Kasumi-1 (cell line): ENCODE measurements at regions not wholly inside any gene's neighbourhood (a gene's known extent, or its start where the extent isn't known, plus 50 kb on each side); places are given as distances from the start of the nearest gene placed in this dataset.
A peak's percentile ranks its signal among the peaks of the same experiment; 100 is the strongest.
"Not testable (repeated sequence)": the region's sequence is repeated elsewhere in the genome, so short reads cannot be mapped to it uniquely, and the experiment has no call there.

ENCODE experiments used
- DNase-seq, 2 experiments: peaks; one replicate each; lab custom pipeline; 2025; lab: John Stamatoyannopoulos, UW

DNA sequence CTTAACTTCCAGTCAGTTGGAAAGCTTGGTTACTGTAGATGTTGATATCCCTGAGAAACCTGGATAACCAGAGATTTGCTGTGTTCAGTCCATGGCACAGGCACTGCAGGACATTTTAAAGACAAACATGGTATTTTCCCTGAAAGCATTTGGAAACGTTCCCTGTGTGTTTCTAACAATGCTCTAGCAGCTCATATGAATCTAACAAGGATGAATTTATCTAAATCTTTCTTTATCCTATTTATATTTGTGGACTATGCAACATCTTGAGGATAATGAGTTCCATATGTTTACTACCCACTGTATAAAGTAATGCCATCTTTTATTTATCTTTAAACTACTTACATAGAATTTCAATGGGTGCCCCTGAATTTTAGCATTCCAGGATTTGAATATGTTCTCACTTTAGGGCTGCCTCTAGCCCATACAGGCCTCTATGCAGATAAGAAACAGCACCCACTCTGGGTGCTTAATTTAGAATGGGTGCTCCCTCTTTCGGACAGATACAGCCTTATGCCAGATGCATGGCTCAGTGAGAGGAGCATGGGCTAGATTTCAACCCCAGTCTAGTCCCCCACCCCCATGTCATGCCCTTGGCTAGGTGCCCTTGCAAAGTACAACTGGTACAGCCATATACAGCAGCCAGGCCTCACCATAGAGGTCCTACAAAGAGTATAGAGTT lies 50.6 kb upstream of the NEMP2 start:
- DNase-seq, result no peak

DNA sequence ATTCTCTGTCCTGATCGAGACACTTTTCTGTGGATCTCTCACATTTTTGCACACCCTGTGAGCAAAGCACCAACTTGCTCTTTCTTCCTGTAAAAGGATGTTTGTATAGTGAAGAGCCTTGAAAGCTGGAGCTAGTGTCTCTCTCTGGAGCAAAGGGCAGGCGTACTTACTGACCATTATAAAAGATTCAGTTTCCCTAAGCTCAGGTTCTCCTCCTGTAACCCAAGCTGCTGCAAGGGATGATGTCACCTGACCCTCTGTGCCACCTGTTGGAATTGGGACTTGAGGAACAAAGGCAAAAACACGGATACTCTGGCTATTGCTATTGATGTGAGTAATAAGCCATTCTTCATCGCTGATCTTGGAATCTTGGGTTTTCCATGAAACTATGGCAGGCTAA lies 52.6 kb upstream of the NEMP2 start:
- DNase-seq, result no peak

DNA sequence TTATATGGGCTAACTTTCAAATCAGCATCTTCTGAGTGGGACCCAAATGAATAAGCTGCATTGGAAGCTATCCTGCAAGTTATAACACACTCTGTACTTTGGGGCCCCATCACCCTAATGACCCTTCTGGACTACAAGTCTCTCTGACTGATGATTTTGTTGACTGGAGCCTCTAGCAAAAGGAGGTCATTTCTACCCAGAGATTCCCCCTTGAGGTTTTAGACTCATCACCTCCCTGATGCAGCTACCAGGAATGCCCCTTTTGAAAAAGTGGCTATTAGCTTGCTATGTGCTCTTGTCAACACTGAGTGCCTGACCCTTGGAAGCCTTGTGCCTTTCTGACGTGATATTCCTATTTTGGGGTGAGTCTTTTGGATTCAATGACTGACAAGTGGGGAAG lies 54.5 kb upstream of the NEMP2 start:
- DNase-seq, result no peak

DNA sequence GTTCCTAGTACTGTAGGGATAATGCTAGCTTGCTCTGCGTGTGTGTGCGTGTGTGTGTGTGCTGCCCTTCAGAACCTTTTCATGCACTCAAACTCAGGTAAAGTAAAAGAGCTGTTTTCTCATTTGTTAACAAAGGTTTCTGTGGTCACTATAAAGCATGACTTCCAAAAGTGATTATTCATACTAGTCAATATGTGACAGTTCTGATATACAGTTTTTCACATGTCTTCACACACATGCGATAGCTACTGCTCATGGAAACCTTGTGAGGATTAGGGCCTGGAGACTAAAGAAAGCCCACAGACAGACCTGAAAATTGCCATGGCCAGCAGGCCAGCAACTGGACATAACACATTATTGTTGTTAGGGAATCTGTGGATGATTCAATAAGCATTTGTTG lies 56.9 kb upstream of the NEMP2 start:
- no peak for DNase-seq

DNA sequence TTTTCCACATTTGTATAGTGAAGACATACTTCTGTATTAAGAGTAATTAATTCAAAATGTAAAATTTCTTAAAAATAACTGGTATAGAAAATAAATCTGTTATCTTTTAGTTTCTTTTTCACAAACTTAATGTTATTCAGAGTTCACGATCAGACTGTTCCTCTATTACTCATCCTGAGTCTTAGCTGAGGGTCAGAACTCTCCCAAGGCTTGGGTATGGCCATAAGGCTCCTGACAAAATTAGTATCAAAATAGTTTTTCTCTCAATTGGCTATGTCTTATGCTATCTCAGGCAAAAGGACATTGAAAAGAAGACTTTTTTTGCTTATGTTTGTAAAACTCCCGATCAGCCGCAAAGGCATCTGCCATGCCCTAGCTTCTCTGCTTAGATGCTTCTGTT lies 56.1 kb upstream of the NAB1 start:
- DNase-seq, result no peak

DNA sequence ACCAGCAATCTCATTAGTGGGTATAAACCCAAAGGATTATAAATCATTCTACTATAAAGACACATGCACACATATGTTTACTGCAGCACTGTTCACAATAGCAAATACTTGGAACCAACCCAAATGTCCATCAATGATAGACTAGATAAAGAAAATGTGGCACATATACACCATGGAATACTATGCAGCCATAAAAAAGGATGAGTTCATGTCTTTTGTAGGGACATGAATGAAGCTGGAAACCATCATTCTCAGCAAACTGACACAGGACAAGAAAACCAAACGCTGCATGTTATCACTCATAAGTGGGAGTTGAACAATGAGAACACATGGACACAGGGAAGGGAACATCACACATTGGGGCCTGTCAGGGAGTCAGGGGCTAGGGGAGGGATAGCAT lies 53.0 kb upstream of the NAB1 start:
- DNase-seq, result not testable (repeated sequence)

DNA sequence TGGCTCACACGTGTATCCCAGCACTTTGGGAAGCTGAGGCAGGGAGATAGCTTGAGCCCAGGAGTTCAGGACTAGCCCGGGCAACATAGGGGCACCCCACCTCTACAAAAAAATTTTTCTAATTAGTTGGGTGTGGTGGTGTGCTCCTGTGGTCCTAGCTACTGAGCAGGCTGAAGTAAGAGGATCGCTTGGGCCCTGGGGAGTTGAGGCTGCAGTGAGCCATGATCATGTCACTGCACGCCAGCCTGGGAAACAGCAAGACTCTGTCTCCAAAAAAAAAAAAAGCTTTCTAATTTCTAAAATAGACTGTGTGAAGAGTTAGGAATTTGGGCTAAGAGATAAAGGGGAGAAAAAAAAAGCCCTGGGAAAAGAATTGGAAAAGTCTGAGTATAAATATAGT lies 51.9 kb upstream of the NAB1 start:
- no peak for DNase-seq

DNA sequence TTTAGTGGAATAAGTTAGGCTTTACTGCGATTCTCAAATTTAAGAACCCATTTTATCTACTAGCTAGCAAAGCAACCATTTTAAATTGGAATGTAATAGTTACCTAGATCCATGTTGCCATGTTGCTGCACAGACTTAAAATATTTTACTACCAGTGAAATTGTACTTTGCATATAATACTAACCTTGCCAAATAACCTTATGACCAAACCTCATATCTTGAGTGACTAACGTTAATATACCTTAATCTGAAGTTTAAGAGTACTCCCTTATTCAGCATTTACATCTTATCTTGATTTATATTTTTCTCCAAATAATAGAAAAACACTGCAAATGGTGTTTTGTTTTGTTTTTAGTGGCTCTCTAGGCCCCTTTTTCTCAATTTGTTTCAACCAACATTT lies 50.3 kb upstream of the NAB1 start:
- DNase-seq, result no peak

DNA sequence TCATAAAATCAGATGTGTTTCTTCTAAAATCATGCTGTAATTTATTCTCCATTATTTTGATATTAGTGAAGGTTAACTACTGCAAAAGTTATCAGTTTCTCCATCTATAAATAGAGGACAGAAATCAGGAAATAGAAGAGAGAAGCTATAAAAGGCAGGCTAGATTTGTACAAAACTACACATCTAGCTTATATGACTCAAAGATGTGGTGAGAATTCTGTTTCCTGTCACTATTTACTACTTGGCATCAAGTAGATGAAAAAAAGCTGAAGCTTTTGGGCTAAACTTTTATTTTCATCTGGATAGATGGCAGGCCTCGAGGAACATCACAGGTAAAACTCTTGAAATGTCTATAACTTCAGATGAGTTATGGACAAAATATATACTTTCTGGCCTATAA lies 49.8 kb upstream of the NAB1 start:
- peak; percentile 40 to 63 for DNase-seq
